NOMO-1 treated with dmso at 0.1 percent for 144 hours (cell line): ENCODE measurements at regions not wholly inside any gene's neighbourhood (a gene's known extent, or its start where the extent isn't known, plus 50 kb on each side); places are given as distances from the start of the nearest gene placed in this dataset.
"Not testable (repeated sequence)": the region's sequence is repeated elsewhere in the genome, so short reads cannot be mapped to it uniquely, and the experiment has no call there.

ENCODE experiments used
- DNase-seq: peaks from one replicate; lab custom pipeline; 2025; ENCODE audit not compliant: unreplicated experiment; lab: John Stamatoyannopoulos, UW

GRCh38 chr1:79259390-79260336, 253.1 kb upstream of the ADGRL4 start:
- no peak for DNase-seq

DNA sequence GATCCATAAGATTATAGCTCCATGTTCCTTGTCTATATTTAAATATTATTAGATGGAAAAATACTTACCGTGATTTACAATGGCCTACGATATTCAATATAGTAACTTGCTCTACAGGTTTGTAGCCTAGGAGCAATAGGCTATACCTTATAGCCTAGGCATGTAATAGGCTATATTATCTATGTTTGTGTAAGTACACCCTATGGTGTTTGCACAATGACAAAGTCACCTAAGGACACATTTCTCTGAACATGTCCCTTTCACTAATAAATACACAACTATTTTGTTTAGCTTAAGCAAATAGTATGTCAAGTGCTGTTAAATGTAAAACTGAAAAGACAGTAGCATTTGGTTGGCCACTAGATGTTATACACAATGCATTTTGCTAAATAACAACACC, 248.9 kb upstream of the ADGRL4 start:
- DNase-seq: no peak

DNA sequence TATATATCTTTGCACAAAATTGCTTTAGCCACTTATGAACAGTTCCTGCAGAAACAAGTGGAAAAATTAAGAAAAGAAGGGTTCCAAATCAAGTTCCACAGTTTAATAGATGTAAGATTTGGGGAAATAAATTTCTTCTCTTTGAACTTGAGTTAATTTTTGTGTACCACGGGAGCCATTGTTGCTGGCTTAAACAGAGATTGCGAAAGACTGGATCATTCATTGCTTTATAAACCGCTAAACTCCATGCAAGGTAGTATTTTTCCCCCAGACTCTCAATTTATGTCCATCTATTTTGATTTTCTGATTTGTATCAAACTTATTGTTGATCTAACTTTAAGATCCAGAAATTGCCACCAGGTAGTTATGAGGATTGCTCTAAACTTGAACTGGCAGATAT, 246.1 kb upstream of the ADGRL4 start:
- DNase-seq: no peak

- DNase-seq: no peak
Observed at GRCh38 chr1:79239840-79240239, 233.3 kb upstream of the ADGRL4 start.

DNA sequence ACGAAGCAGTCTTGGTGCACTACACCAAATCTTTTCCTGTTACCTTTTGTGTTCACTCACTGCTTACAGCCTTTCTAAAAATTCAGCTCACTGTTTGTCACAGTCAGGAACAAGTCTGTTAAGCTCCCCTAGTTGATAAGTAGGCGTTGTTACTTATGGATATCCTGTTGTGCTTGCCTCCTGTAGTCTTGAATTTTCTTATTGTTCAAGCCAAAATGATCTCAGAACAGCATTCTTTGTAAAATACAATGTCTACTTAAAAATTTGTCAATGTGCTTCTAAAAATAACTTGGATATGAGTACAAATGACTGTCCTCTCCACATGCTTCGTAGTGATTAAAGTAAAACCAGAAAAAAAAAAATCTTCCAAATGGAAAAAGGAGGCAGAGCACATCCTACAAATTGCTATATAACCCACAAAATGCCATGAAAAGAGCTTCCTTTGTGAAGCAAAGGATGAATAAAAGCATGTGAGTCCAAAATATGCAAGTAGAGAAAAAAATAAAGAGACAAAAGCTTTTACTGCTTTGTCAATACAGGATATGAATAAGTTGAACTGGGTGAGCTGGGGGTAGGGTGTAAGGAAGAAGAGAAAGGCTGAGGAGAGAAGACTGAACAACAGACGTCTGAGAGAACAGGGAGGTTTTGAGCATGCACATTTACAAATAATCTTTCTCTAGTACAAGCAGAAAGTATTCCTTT, 228.9 kb upstream of the ADGRL4 start:
- no peak for DNase-seq

- no peak for DNase-seq
Observed at GRCh38 chr1:79232818-79233217, 226.3 kb upstream of the ADGRL4 start.

- DNase-seq: not testable (repeated sequence)
Observed at GRCh38 chr1:79230751-79231150, 224.2 kb upstream of the ADGRL4 start.

- no peak for DNase-seq
Observed at GRCh38 chr1:79226963-79227362, 220.4 kb upstream of the ADGRL4 start.

DNA sequence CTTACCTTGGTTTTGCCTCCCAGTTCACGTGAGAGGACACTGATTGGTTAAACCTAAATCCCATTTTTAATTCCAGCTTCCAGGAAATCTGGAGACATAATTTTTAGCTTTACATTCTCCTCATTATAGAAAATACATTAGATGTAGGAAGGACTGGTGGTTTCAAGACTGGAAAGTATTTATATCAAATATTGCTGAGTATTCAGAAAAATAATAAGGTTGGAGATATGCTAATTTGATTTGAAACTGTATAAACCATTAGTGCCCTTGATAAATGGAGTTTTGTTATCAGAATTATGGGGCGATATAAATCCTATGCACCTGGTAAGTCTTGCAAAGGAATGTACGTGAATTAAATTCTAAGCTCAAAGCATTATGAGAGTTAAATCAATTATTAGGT, 218.0 kb upstream of the ADGRL4 start:
- no peak for DNase-seq

GRCh38 chr1:79220509-79220908, 214.0 kb upstream of the ADGRL4 start:
- no peak for DNase-seq

DNA sequence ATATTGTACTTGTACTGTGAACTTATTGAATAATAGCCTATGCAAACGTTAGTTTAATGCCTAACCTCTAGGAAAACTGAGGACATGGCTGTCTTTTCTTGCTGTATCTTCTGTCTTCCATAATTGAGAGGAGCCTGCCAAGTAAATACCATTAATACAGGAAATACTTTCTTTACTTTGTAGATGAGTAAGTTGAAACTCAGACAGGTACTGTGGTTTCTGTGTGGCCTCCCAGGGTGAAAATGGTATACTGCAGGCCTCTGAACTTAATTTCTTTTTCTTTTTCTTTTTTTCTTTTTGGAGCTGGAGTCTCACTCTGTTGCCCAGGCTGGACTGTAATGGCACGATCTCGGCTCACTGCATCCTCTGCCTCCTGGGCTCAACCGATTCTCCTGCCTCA, 208.8 kb upstream of the ADGRL4 start:
- no peak for DNase-seq

DNA sequence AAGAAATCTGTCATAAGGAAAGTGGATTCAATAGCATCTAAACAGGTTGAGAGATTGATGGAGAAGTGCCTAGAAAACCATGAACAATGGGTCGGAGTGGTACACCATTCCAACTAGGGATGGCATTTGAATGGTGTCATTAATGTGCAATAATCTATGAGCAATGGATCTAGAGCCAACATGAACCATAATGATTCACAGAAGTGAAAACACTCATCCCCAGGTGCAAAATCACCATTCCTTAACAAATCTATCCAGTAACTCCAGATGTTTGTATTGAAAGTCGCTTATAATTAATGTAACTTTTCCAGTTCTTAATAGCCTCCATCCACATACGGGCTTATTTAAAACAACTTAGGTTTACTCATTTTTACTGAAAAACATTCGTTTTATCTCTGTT, 201.3 kb upstream of the ADGRL4 start:
- DNase-seq: no peak

DNA sequence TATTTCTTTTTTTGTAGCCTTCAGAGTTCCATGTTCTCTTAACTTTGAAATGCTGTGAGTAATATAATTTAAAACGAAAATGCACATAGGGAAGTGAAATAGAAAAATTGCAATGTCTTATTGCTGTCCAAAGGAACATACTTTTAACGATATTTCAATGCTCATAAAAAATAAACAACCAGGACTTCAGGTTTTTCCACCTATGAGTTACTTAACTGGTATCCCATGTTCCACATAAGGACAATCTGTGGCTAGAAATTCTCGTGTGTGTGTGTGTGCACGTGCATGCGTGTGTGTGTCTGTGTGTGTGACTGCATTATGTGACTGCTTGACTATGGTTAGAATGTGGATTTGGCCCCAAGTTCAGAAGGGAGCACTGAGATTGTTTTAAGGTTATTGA, 200.8 kb upstream of the ADGRL4 start:
- DNase-seq: no peak

DNA sequence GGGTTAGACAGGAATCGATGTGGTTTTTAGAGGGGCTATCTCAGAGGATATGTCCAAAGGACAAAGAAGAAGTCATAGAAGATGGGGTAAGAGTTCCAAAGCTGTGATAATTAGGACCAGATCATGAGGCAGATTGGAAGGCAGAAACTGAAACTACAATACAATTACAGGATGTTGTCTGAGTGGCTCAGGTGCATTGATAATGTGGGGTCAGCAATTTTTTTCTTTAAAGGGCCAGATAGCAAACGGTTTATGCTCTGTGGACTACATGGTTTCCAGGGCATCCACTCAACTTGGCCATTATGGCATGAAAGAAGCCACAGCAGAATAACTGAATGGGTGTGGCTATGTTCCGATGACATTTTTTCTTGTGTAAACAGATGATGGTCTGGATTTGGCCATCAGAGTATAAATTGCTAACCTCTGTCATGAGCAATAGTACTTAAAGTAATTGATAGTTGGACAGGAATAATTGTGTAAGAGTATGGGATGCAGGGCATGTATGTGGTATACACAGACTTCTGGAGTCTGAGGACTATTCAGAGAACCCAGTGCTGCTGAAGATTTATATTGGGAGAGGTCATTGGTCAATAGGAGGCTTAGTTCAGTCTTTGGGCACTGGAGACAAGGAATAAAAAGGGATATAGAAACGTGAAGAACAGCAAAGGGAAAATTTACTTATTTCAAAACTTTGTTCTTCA, 198.4 kb upstream of the ADGRL4 start:
- no peak for DNase-seq

DNA sequence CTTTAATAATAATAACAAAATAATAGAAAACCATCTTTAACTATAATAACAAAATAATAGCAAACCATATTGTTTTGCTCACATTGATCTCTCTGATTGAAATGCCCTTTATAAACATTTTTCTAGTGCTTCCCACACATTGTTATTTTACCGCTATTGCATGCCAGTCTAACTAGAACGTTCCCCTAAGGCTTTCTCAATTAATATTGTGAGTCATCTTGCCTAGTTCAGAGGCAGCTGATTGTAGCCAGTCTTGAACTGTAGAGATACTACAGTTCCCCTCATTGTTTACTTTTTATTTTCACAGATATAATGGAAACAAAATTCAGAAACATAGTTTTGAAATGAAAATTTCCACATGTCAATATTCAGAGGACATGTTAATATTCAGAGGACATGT, 192.3 kb upstream of the ADGRL4 start:
- DNase-seq: no peak

DNA sequence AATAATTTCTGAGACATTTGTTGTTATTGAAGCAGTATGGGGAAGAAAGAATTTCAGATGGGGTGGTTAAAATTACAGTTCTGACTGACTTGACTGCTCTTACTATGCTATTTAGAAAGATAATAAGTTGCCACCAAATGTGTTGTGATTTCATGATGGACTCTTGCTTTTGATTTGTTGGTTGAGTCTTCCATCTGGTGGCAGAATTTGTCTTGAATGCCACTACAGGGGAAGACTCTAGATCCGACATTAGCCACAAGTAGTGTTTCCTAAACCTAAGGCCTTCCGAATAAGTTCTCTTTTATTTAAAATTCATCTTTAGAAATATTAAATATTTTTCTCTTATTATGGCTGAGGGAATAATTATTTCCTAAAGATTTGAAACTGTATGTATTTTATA, 190.9 kb upstream of the ADGRL4 start:
- no peak for DNase-seq

DNA sequence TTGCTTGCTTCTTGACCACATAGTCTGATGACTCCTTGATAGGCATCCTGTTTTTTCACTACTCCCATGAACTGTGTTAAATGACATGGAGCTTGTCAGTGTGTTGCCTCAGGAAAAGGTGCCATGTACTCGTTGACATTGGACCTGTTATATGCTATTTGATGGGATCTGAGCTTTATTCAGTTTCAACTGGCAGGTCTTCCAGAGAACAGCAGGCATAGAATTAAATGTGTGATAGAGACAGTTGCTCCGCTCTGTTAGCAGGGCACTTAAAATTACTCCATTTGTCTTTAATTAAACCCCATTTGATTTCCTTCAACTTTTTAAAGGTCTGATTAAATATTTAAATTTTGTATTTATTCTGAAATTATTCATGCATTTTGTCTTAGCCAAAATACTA, 189.7 kb upstream of the ADGRL4 start:
- DNase-seq: no peak

GRCh38 chr1:79193211-79194079, 186.9 kb upstream of the ADGRL4 start:
- no peak for DNase-seq

DNA sequence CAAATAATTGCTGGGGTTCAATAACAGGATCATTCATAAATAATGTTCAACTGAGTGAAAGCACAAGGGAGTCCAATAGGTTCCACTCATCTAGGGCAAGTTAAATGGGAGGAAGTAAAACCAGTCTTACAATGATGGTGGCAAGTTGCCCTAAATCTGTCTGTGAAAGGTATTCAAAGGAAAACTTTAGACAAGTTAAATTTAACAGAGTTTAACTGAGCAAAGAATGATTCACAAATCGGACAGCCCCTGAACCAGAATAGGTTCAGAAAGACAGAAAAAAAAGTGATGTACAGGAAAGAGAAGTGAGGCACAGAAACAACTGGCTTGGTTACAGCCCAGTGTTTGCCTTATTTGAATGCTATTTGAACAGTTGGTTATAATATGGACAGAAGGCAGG, 183.5 kb upstream of the ADGRL4 start:
- DNase-seq: no peak

GRCh38 chr1:79188337-79188736, 181.8 kb upstream of the ADGRL4 start:
- DNase-seq: no peak

DNA sequence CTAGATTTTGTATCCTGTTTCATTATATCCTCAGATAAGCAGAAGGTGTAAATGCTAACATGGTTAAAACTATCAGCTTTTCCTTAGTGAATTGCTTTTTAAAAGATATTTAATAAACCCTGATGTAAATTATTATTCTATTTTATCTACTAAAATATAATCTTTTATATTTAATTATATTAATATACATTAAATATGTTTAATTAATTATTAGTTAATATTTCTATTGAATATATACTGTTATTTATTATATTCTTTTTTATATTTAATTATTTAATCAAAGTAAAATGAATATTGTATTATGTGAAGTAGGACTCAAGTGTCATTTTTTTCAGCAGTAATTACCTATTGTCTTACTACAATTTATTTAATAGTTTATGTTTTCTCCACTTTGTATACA, 179.7 kb upstream of the ADGRL4 start:
- no peak for DNase-seq
